ENCODE measurements at regions not wholly inside any gene's neighbourhood (a gene's known extent, or its start where the extent isn't known, plus 50 kb on each side); places are given as distances from the start of the nearest gene placed in this dataset.

- no peak for DNase-seq (ENCODE audit: low read depth in 2 of 3, low spot score in 2 of 3)
These were observed 72.6 kb upstream of the PPARA start for GRCh38 chr22:46077669-46078099.

- no peak for DNase-seq (ENCODE audit: low read depth in 2 of 3, low spot score in 2 of 3)
These were observed 71.9 kb upstream of the PPARA start for GRCh38 chr22:46078241-46079092.

- no peak for DNase-seq (ENCODE audit: low read depth in 2 of 3, low spot score in 2 of 3)
These were observed 71.0 kb upstream of the PPARA start for GRCh38 chr22:46079093-46079860.

GRCh38 chr22:46079861-46080821 is 70.2 kb upstream of the PPARA start:
- no peak for DNase-seq (ENCODE audit: low read depth in 2 of 3, low spot score in 2 of 3)

- DNase-seq (ENCODE audit: low read depth in 2 of 3, low spot score in 2 of 3): no peak
These were observed 69.1 kb upstream of the PPARA start for GRCh38 chr22:46081036-46081830.

GRCh38 chr22:46081831-46082210 is 68.5 kb upstream of the PPARA start:
- DNase-seq (ENCODE audit: low read depth in 2 of 3, low spot score in 2 of 3): no peak

GRCh38 chr22:46082633-46083032 is 67.7 kb upstream of the PPARA start:
- no peak for DNase-seq (ENCODE audit: low read depth in 2 of 3, low spot score in 2 of 3)

GRCh38 chr22:46083383-46084350 is 66.7 kb upstream of the PPARA start:
- no peak for DNase-seq (ENCODE audit: low read depth in 2 of 3, low spot score in 2 of 3)

GRCh38 chr22:46084376-46084775 is 66.0 kb upstream of the PPARA start:
- DNase-seq (ENCODE audit: low read depth in 2 of 3, low spot score in 2 of 3): no peak

- no peak for DNase-seq (ENCODE audit: low read depth in 2 of 3, low spot score in 2 of 3)
These were observed 65.1 kb upstream of the PPARA start for GRCh38 chr22:46084943-46085827.

GRCh38 chr22:46085828-46086576 is 64.3 kb upstream of the PPARA start:
- DNase-seq (ENCODE audit: low read depth in 2 of 3, low spot score in 2 of 3): no peak

GRCh38 chr22:46086577-46087335 is 63.6 kb upstream of the PPARA start:
- DNase-seq (ENCODE audit: low read depth in 2 of 3, low spot score in 2 of 3): no peak

GRCh38 chr22:46087336-46087690 is 63.0 kb upstream of the PPARA start:
- no peak for DNase-seq (ENCODE audit: low read depth in 2 of 3, low spot score in 2 of 3)

- DNase-seq (ENCODE audit: low read depth in 2 of 3, low spot score in 2 of 3): no peak
These were observed 62.5 kb upstream of the PPARA start for GRCh38 chr22:46087816-46088277.

GRCh38 chr22:46088541-46089311 is 61.6 kb upstream of the PPARA start:
- DNase-seq (ENCODE audit: low read depth in 2 of 3, low spot score in 2 of 3): no peak

GRCh38 chr22:46089426-46090035 is 60.8 kb upstream of the PPARA start:
- DNase-seq (ENCODE audit: low read depth in 2 of 3, low spot score in 2 of 3): no peak
